H9 (cell line): ENCODE measurements at regions not wholly inside any gene's neighbourhood (a gene's known extent, or its start where the extent isn't known, plus 50 kb on each side); places are given as distances from the start of the nearest gene placed in this dataset.

Experiments used
- DNase-seq: peaks from one replicate; pipeline ENCODE4 v3.0.0-alpha.2; 2017
- H2AFZ ChIP-seq: one replicate; pipeline ENCODE4 v1.6.1; 2013; ENCODE audit warnings: mild to moderate bottlenecking, low read length, control low read depth, moderate library complexity
- H2AK5ac ChIP-seq: 2 replicates; pipeline ENCODE4 v1.6.1; 2013; ENCODE audit warnings: low read length, control low read depth, mixed read lengths; ENCODE audit not compliant: insufficient read length
- H2BK120ac ChIP-seq: one replicate; pipeline ENCODE4 v1.6.1; 2013; ENCODE audit warnings: low read depth, mild to moderate bottlenecking, low read length, control low read depth, inconsistent platforms; ENCODE audit not compliant: poor library complexity, severe bottlenecking
- H2BK12ac ChIP-seq: 2 replicates; pipeline ENCODE4 v1.6.1; 2013; ENCODE audit warnings: low read length, control low read depth, mixed read lengths, low read depth; ENCODE audit not compliant: insufficient read length
- H2BK15ac ChIP-seq: 2 replicates; pipeline ENCODE4 v1.6.1; 2013; ENCODE audit warnings: low read depth, low read length, control low read depth
- H2BK20ac ChIP-seq: one replicate; pipeline ENCODE4 v1.6.1; 2013; ENCODE audit warnings: low read depth, mild to moderate bottlenecking, low read length, control low read depth, inconsistent platforms; ENCODE audit not compliant: poor library complexity, severe bottlenecking
- H2BK5ac ChIP-seq: 2 replicates; pipeline ENCODE4 v1.6.1; 2013; ENCODE audit warnings: low read length, control low read depth, mixed read lengths; ENCODE audit not compliant: insufficient read length
- H3K14ac ChIP-seq: 2 replicates; pipeline ENCODE4 v1.6.1; 2013; ENCODE audit warnings: low read length, control low read depth; ENCODE audit not compliant: insufficient read depth
- H3K18ac ChIP-seq: 2 replicates; pipeline ENCODE4 v1.6.1; 2013; ENCODE audit warnings: low read depth, mild to moderate bottlenecking, mixed read lengths, low read length, control low read depth; ENCODE audit not compliant: insufficient read length
- H3K23ac ChIP-seq: 2 replicates; pipeline ENCODE4 v1.6.1; 2013; ENCODE audit warnings: low read length, control low read depth, mixed read lengths, low read depth; ENCODE audit not compliant: insufficient read length
- H3K23me2 ChIP-seq: 2 replicates; pipeline ENCODE4 v1.6.1; 2013; ENCODE audit warnings: low read depth, mild to moderate bottlenecking, mixed read lengths, low read length, control low read depth; ENCODE audit not compliant: insufficient read length, poor library complexity, severe bottlenecking
- H3K27ac ChIP-seq: 2 replicates; pipeline ENCODE4 v1.5.1; 2013; ENCODE audit warnings: low read length, control low read depth, mixed read lengths, low read depth; ENCODE audit not compliant: insufficient read length
- H3K27me3 ChIP-seq: 2 replicates; pipeline ENCODE4 v1.6.1; 2013; ENCODE audit warnings: low read length, control low read depth, inconsistent platforms; ENCODE audit not compliant: insufficient read depth
- H3K4ac ChIP-seq: 2 replicates; pipeline ENCODE4 v1.6.1; 2013; ENCODE audit warnings: low read depth, mild to moderate bottlenecking, control low read depth, inconsistent platforms, low read length, moderate library complexity
- H3K4me1 ChIP-seq: 2 replicates; pipeline ENCODE4 v1.6.1; 2013; ENCODE audit warnings: low read length, control low read depth, inconsistent platforms; ENCODE audit not compliant: insufficient read depth
- H3K4me2 ChIP-seq: 2 replicates; pipeline ENCODE4 v1.6.1; 2013; ENCODE audit warnings: low read length, control low read depth, mixed read lengths; ENCODE audit not compliant: insufficient read length, insufficient read depth
- H3K56ac ChIP-seq: 2 replicates; pipeline ENCODE4 v1.6.1; 2013; ENCODE audit warnings: low read depth, mild to moderate bottlenecking, mixed read lengths, low read length, control low read depth; ENCODE audit not compliant: insufficient read length
- H3K79me1 ChIP-seq: 2 replicates; pipeline ENCODE4 v1.6.1; 2013; ENCODE audit warnings: low read depth, mild to moderate bottlenecking, moderate library complexity, low read length, control low read depth, inconsistent platforms; ENCODE audit not compliant: insufficient read depth, poor library complexity, severe bottlenecking
- H3K79me2 ChIP-seq: 2 replicates; pipeline ENCODE4 v1.6.1; 2013; ENCODE audit warnings: low read length, control low read depth, inconsistent platforms; ENCODE audit not compliant: insufficient read depth
- H3K9ac ChIP-seq: 2 replicates; pipeline ENCODE4 v1.6.1; 2013; ENCODE audit warnings: low read length, control low read depth, mixed read lengths; ENCODE audit not compliant: insufficient read length; ENCODE audit errors: extremely low read depth
- H3K9me3 ChIP-seq: one replicate; pipeline ENCODE4 v1.6.1; 2013; ENCODE audit warnings: low read depth, low read length, inconsistent platforms; ENCODE audit not compliant: control insufficient read depth
- H3T11ph ChIP-seq: one replicate; pipeline ENCODE4 v1.6.1; 2013; ENCODE audit warnings: mild to moderate bottlenecking, low read length, control low read depth, inconsistent platforms
- H4K20me1 ChIP-seq: one replicate; pipeline ENCODE4 v1.6.1; 2013; ENCODE audit not compliant: control insufficient read depth, insufficient read length, insufficient read depth
- H4K5ac ChIP-seq: 2 replicates; pipeline ENCODE4 v1.6.1; 2013; ENCODE audit warnings: low read depth, mild to moderate bottlenecking, mixed read lengths, low read length, control low read depth; ENCODE audit not compliant: insufficient read length
- H4K8ac ChIP-seq: replicated peaks from 2 replicates; pipeline ENCODE4 v1.6.1; 2013; ENCODE audit warnings: low read length, control low read depth, mixed read lengths, low read depth; ENCODE audit not compliant: insufficient read length
- H4K91ac ChIP-seq: 2 replicates; pipeline ENCODE4 v1.6.1; 2013; ENCODE audit warnings: low read depth, mild to moderate bottlenecking, moderate library complexity, mixed read lengths, low read length, control low read depth; ENCODE audit not compliant: insufficient read length
- H3K27ac Mint-ChIP-seq, 3 experiments: 2 replicates in 2 of 3; 3 replicates in 1 of 3; pipeline ENCODE4 v1.8.0; 2020 to 2021; ENCODE audit warnings: mixed read lengths in 3 of 3, mild to moderate bottlenecking in 1 of 3, moderate library complexity in 1 of 3
- H3K27me3 Mint-ChIP-seq: 2 replicates; pipeline ENCODE4 v1.8.0; 2021; ENCODE audit warnings: low read depth, mild to moderate bottlenecking, moderate library complexity, mixed read lengths
- H3K36me3 Mint-ChIP-seq, 3 experiments: 2 replicates in 2 of 3; 3 replicates in 1 of 3; pipeline ENCODE4 v1.8.0; 2020 to 2021; ENCODE audit warnings: low read depth in 3 of 3, mixed read lengths in 3 of 3; ENCODE audit not compliant: insufficient read depth in 1 of 3
- H3K4me1 Mint-ChIP-seq, 2 experiments: 2 replicates each; pipeline ENCODE4 v1.8.0; 2020; ENCODE audit warnings: mixed read lengths in 2 of 2
- H3K4me3 Mint-ChIP-seq, 2 experiments: 2 replicates in 1 of 2; 3 replicates in 1 of 2; pipeline ENCODE4 v1.8.0; 2020 to 2021; ENCODE audit warnings: mild to moderate bottlenecking in 2 of 2, mixed read lengths in 2 of 2, moderate library complexity in 1 of 2
- H3K9me3 Mint-ChIP-seq, 2 experiments: 2 replicates in 1 of 2; 3 replicates in 1 of 2; pipeline ENCODE4 v1.8.0; 2020; ENCODE audit warnings: mild to moderate bottlenecking in 2 of 2, mixed read lengths in 2 of 2, moderate library complexity in 1 of 2
- CTCF ChIP-seq: fragments of 200-600 bp; sonication (generic); conservative IDR thresholded peaks from 3 replicates; pipeline ENCODE4 v1.8.0; 2021; ENCODE audit warnings: antibody characterized with exemption, mild to moderate bottlenecking
- WGBS: extraction: QIAGEN DNeasy Blood & Tissue Kit; methylation state at CpG from one replicate; pipeline ENCODE4 v1.1.7; 2013; ENCODE audit warnings: missing lambda C conversion rate, low lambda C conversion rate, mixed read lengths; ENCODE audit not compliant: insufficient read length; ENCODE audit errors: extremely low coverage; 5-methylcytosine and 5-hydroxymethylcytosine counted together

- Histone ChIP-seq H2BK15ac (no peak overlapping the region), H2AK5ac (no peak overlapping the region), H4K20me1 (no peaks in the 10 kb centered on the region), H3K56ac (no peak overlapping the region), H3K23me2 (no peaks in the 10 kb centered on the region), H3K79me1 (no peaks in the 10 kb centered on the region), H2BK5ac (no peak overlapping the region), H2BK20ac (no peak overlapping the region), H3K4me1 (no peaks in the 10 kb centered on the region), H3K9ac (no peak overlapping the region), H4K91ac (no peak overlapping the region), H3K27me3 (no peaks in the 10 kb centered on the region), H4K5ac (no peak overlapping the region), H3K4me2 (no peak overlapping the region), H3K27ac (no peak overlapping the region), H3T11ph (no peak overlapping the region), H4K8ac (no peak overlapping the region), H3K79me2 (no peaks in the 10 kb centered on the region), H3K23ac (no peak overlapping the region), H3K18ac (no peak overlapping the region), H2BK120ac (no peak overlapping the region), H2BK12ac (no peak overlapping the region), H3K14ac (no peak overlapping the region), H3K9me3 (no peaks in the 10 kb centered on the region), H3K4ac (no peak overlapping the region), H2AFZ (no peak overlapping the region)
- Mint-ChIP-seq H3K4me1 (peaks cover 3% of the 10 kb centered on the region in 2 experiments; a peak in 3 of 4 replicates), H3K27ac (no peak overlapping the region), H3K36me3 (peaks cover 0 to 6% (median 1%) of the 10 kb centered on the region in 3 experiments; a peak in 2 of 7 replicates), H3K27me3 (no peaks in the 10 kb centered on the region), H3K4me3 (no peak overlapping the region), H3K9me3 (peaks cover 8 to 10% of the 10 kb centered on the region in 2 experiments)
- no CpG with 5 or more reads among the region's 2 CpGs for WGBS
- no peak for TF ChIP-seq CTCF
- DNase-seq = no peak
Observed at GRCh38 chr13:88908961-88909441, 1237.8 kb downstream of the SLITRK5 start.
